Naive thymus-derived CD4-positive, alpha-beta T cell (primary cell): ENCODE measurements at regions not wholly inside any gene's neighbourhood (a gene's known extent, or its start where the extent isn't known, plus 50 kb on each side); places are given as distances from the start of the nearest gene placed in this dataset.

Source experiments
- ATAC-seq: fragments of 150-1000 bp; cut with Tn5 transposase; 2 replicates; pipeline ENCODE4 v1.10.0; 2021; ENCODE audit warnings: mild to moderate bottlenecking, moderate library complexity
- CTCF ChIA-PET: fragments of 350-600 bp; sonication (Branson Sonifier 250); formaldehyde crosslinking; loops from one replicate; lab custom pipeline; 2021; ENCODE audit warnings: antibody characterized with exemption; lab: Charles Lee
- POLR2A ChIA-PET: fragments of 350-600 bp; sonication (Branson Sonifier 250); formaldehyde crosslinking; loops from one replicate; lab custom pipeline; 2021; ENCODE audit warnings: antibody characterized with exemption, inconsistent platforms; lab: Charles Lee
- DNase-seq, 9 donors: peaks; one replicate each; pipeline versions ENCODE4 v3.0.0 to v3.0.0-alpha.2; 2020 to 2022; ENCODE audit warnings: mixed read lengths in 1 of 9
- H3K27ac ChIP-seq: one replicate; pipeline ENCODE4 v1.7.0; 2013; ENCODE audit warnings: mild to moderate bottlenecking, low read depth, low read length, moderate library complexity
- H3K27me3 ChIP-seq, 2 donors: one replicate each; pipeline ENCODE4 v1.7.0; 2013; ENCODE audit warnings: low read length in 2 of 2, mild to moderate bottlenecking in 2 of 2, moderate library complexity in 2 of 2; ENCODE audit not compliant: control insufficient read depth in 2 of 2, insufficient read depth in 2 of 2
- H3K36me3 ChIP-seq, 3 experiments: 1 replicate in 2 of 3; 2 replicates in 1 of 3; pipeline ENCODE4 v1.7.0; 2013; ENCODE audit warnings: low read length in 3 of 3, mild to moderate bottlenecking in 3 of 3, moderate library complexity in 1 of 3; ENCODE audit not compliant: insufficient read depth in 3 of 3, control insufficient read depth in 2 of 3
- H3K4me1 ChIP-seq, 2 donors: one replicate each; pipeline ENCODE4 v1.7.0; 2013; ENCODE audit warnings: low read length in 2 of 2, mild to moderate bottlenecking in 2 of 2, moderate library complexity in 1 of 2; ENCODE audit not compliant: control insufficient read depth in 2 of 2, insufficient read depth in 2 of 2
- H3K4me3 ChIP-seq: 2 replicates; pipeline ENCODE4 v1.7.0; 2013; ENCODE audit warnings: mild to moderate bottlenecking, low read length
- H3K9me3 ChIP-seq, 3 experiments: 1 replicate in 2 of 3; 2 replicates in 1 of 3; pipeline ENCODE4 v1.7.0; 2013; ENCODE audit warnings: low read length in 3 of 3; ENCODE audit not compliant: control insufficient read depth in 2 of 3
- H3K27ac Mint-ChIP-seq, 9 donors: one replicate each; pipeline ENCODE4 v1.8.0; 2020 to 2022; ENCODE audit warnings: mixed read lengths in 9 of 9, mild to moderate bottlenecking in 8 of 9, moderate library complexity in 5 of 9, inconsistent platforms in 2 of 9
- H3K27me3 Mint-ChIP-seq, 5 donors: one replicate each; pipeline ENCODE4 v1.8.0; 2021 to 2022; ENCODE audit warnings: mixed read lengths in 5 of 5, mild to moderate bottlenecking in 1 of 5
- H3K36me3 Mint-ChIP-seq, 5 donors: one replicate each; pipeline ENCODE4 v1.8.0; 2020 to 2022; ENCODE audit warnings: mixed read lengths in 5 of 5, mild to moderate bottlenecking in 3 of 5, inconsistent platforms in 1 of 5
- H3K4me1 Mint-ChIP-seq, 7 donors: one replicate each; pipeline ENCODE4 v1.8.0; 2020 to 2022; ENCODE audit warnings: mixed read lengths in 7 of 7, mild to moderate bottlenecking in 3 of 7, inconsistent platforms in 1 of 7
- H3K4me3 Mint-ChIP-seq, 10 donors: one replicate each; pipeline ENCODE4 v1.8.0; 2020 to 2022; ENCODE audit warnings: mild to moderate bottlenecking in 10 of 10, mixed read lengths in 10 of 10, moderate library complexity in 6 of 10, inconsistent platforms in 2 of 10
- H3K9me3 Mint-ChIP-seq, 11 donors: one replicate each; pipeline ENCODE4 v1.8.0; 2020 to 2022; ENCODE audit warnings: mixed read lengths in 11 of 11, mild to moderate bottlenecking in 4 of 11, inconsistent platforms in 1 of 11, moderate library complexity in 1 of 11
- intact Hi-C, 2 donors: fragments of 100-400 bp; cut with micrococcal nuclease; formaldehyde crosslinking; loops; one replicate each; pipeline ENCODE4 v1.15.1; 2023

DNA sequence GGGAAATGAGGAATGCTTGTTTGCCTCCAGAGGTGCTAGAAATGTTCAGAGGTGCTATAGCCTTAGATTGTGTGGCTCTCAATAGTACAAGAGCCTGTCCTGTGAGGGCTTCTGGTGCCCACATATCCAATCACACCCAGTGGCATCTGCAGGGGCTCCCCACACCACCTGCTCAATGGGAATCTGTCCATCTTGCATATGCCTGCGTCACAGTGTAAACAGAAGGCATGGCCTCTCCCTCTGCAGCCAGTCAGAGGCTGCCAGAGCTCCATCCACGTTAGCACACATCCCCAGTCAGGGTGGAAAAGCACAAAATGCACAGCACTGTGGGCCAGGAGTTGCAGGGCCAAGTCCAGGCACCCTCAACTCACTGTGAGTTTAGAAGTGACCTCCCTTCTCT, 113.6 kb upstream of the GRIK3 start:
- peaks cover 0 to 4% (median 0%) of the 10 kb centered on the region in 11 donors for H3K9me3 Mint-ChIP-seq
- intact Hi-C loops: no loop called here
- Histone ChIP-seq H3K27me3 (no peaks in the 10 kb centered on the region), H3K4me1 (no peaks in the 10 kb centered on the region), H3K36me3 (no peaks in the 10 kb centered on the region), H3K27ac (no peak overlapping the region), H3K9me3 (no peaks in the 10 kb centered on the region), H3K4me3 (no peak overlapping the region)
- H3K4me3 Mint-ChIP-seq: no peak overlapping the region
- H3K4me1 Mint-ChIP-seq: peaks cover 0 to 5% (median 0%) of the 10 kb centered on the region in 7 donors
- DNase-seq: no peak
- no peak overlapping the region for H3K27ac Mint-ChIP-seq
- ChIA-PET CTCF (no interaction called here), POLR2A (no interaction called here)
- H3K36me3 Mint-ChIP-seq: no peaks in the 10 kb centered on the region
- ATAC-seq: no peak
- peaks cover 0 to 23% (median 14%) of the 10 kb centered on the region in 5 donors for H3K27me3 Mint-ChIP-seq

GRCh38 chr1:37148663-37149062, 114.3 kb upstream of the GRIK3 start:
- peaks cover 0 to 23% (median 15%) of the 10 kb centered on the region in 5 donors for H3K27me3 Mint-ChIP-seq

DNA sequence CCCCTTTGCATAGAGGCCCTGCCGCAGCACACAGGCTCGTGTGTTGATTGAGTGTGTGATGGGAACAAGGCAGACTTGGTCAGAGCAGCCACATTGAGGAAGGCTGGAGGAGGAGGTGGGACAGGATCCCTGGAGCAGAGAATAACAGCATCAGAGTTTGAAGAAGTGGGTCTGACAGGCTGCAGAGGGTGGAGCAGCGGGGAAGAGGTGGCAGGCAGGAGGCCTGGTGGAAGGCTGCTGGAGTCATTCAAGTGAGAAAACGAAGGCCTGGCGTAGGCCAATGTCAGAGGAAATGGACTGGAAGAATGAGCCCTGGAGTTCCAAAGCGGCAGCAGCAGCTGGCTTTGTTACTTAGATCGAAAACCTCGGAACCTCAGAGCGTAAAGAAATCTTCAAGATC, 115.0 kb upstream of the GRIK3 start:
- H3K9me3 ChIP-seq: no peaks in the 10 kb centered on the region
- Mint-ChIP-seq H3K4me1 (peaks cover 0 to 5% (median 0%) of the 10 kb centered on the region in 7 donors), H3K36me3 (peaks cover 0 to 4% (median 0%) of the 10 kb centered on the region in 5 donors), H3K27me3 (peaks cover 0 to 27% (median 20%) of the 10 kb centered on the region in 5 donors), H3K27ac (no peak overlapping the region), H3K9me3 (peaks cover 0 to 8% (median 0%) of the 10 kb centered on the region in 11 donors), H3K4me3 (no peak overlapping the region)
- DNase-seq (no peak), ATAC-seq (no peak)
- H3K36me3 ChIP-seq: no peaks in the 10 kb centered on the region
- no peaks in the 10 kb centered on the region for H3K4me1 ChIP-seq
- no peaks in the 10 kb centered on the region for H3K27me3 ChIP-seq
- intact Hi-C loops: no loop called here
- H3K4me3 ChIP-seq: no peak overlapping the region
- ChIA-PET CTCF (no interaction called here), POLR2A (no interaction called here)
- H3K27ac ChIP-seq: no peak overlapping the region

More at GRCh38 chr1:37148663-37149062, 114.3 kb upstream of the GRIK3 start:
- ChIA-PET POLR2A (no interaction called here), CTCF (no interaction called here)
- Mint-ChIP-seq H3K4me1 (peaks cover 0 to 5% (median 0%) of the 10 kb centered on the region in 7 donors), H3K4me3 (no peak overlapping the region), H3K9me3 (peaks cover 0 to 4% (median 0%) of the 10 kb centered on the region in 11 donors), H3K36me3 (no peaks in the 10 kb centered on the region), H3K27ac (no peak overlapping the region)
- Histone ChIP-seq H3K27me3 (no peaks in the 10 kb centered on the region), H3K4me3 (no peak overlapping the region), H3K9me3 (no peaks in the 10 kb centered on the region), H3K4me1 (no peaks in the 10 kb centered on the region), H3K36me3 (no peaks in the 10 kb centered on the region), H3K27ac (no peak overlapping the region)
- no peak for ATAC-seq
- no peak for DNase-seq
- intact Hi-C loops: no loop called here

DNA sequence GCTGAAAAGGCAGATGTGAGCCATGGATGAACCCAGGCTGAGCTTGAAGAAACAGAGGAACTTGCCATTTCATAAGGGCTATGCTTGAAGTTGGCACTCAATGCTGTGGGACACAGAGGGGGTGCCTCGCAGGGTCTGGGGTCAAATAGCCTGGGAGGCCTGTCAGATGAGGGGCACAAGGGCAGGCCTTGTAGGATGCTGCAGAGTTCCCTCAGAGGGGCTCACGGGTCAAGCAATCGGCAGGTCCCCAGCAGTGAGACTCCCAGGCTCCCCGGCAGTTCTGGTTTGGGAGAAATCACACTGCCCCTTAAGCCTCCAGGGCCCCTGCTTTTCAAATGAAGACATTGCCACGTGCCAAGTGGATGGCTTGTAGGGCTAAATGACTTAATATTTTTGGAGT, 116.7 kb upstream of the GRIK3 start:
- DNase-seq (no peak), ATAC-seq (no peak)
- Histone ChIP-seq H3K4me1 (no peaks in the 10 kb centered on the region), H3K4me3 (no peak overlapping the region), H3K36me3 (no peaks in the 10 kb centered on the region), H3K27me3 (no peaks in the 10 kb centered on the region), H3K27ac (no peak overlapping the region), H3K9me3 (no peaks in the 10 kb centered on the region)
- H3K36me3 Mint-ChIP-seq: peaks cover 0 to 4% (median 0%) of the 10 kb centered on the region in 5 donors
- H3K9me3 Mint-ChIP-seq: peaks cover 0 to 17% (median 2%) of the 10 kb centered on the region in 11 donors
- peaks cover 0 to 5% (median 0%) of the 10 kb centered on the region in 7 donors for H3K4me1 Mint-ChIP-seq
- ChIA-PET CTCF (no interaction called here), POLR2A (no interaction called here)
- H3K27ac Mint-ChIP-seq: no peak overlapping the region
- H3K4me3 Mint-ChIP-seq: no peak overlapping the region
- peaks cover 0 to 38% (median 30%) of the 10 kb centered on the region in 5 donors for H3K27me3 Mint-ChIP-seq
- intact Hi-C loops: no loop called here

DNA sequence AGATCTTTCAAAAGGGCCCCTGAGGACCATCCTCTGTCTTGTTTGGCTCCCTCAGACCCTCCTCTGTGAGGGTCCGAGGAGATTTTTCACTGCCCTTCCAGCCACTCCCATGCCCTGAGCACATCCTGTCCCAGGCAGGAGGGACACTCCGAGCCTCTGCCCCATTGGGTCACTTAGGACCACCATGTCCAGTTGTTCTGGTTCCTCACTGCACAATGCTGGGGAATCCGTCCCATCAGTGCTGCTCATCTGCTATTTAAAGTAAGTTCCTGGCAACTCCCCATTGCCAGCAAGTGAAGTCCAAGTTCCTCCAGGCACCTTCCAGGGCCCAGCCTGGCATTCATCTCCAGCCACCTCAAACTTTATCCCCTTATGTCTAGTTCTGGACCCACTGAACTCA, 117.5 kb upstream of the GRIK3 start:
- no peak for DNase-seq
- no peak overlapping the region for H3K27ac ChIP-seq
- no peaks in the 10 kb centered on the region for H3K36me3 ChIP-seq
- H3K36me3 Mint-ChIP-seq: peaks cover 0 to 4% (median 0%) of the 10 kb centered on the region in 5 donors
- peaks cover 0 to 21% (median 3%) of the 10 kb centered on the region in 11 donors for H3K9me3 Mint-ChIP-seq
- ChIA-PET POLR2A (no interaction called here), CTCF (no interaction called here)
- H3K27me3 Mint-ChIP-seq: peaks cover 0 to 39% (median 25%) of the 10 kb centered on the region in 5 donors
- H3K9me3 ChIP-seq: no peaks in the 10 kb centered on the region
- H3K4me3 Mint-ChIP-seq: no peak overlapping the region
- H3K27me3 ChIP-seq: no peaks in the 10 kb centered on the region
- no peak overlapping the region for H3K4me3 ChIP-seq
- H3K27ac Mint-ChIP-seq: no peak overlapping the region
- H3K4me1 ChIP-seq: no peaks in the 10 kb centered on the region
- intact Hi-C loops: no loop called here
- H3K4me1 Mint-ChIP-seq: peaks cover 0 to 5% (median 0%) of the 10 kb centered on the region in 7 donors
- no peak for ATAC-seq

DNA sequence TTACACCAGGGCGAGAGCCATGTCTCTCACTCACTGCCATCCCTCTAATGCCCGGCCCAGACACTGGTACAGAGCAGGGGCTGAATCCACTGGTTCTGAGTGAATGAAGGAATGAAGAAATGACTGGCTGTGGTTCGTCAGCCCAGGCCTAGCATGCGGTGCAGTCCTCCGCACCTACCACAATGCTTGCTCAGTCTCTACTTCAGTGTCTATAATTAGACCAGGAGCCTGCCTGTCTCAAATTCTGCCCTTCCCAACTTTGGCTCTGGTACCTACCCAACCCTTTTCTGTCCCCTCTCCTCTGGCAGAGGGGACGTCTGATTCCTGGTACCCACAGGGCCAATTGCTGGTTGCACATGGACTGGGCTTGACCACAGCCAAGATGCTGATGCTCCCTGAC, 118.2 kb upstream of the GRIK3 start:
- H3K9me3 Mint-ChIP-seq: peaks cover 0 to 21% (median 3%) of the 10 kb centered on the region in 11 donors
- Histone ChIP-seq H3K27ac (no peak overlapping the region), H3K4me3 (no peak overlapping the region), H3K27me3 (no peaks in the 10 kb centered on the region), H3K9me3 (no peaks in the 10 kb centered on the region), H3K4me1 (no peaks in the 10 kb centered on the region), H3K36me3 (no peaks in the 10 kb centered on the region)
- DNase-seq (no peak), ATAC-seq (no peak)
- no peak overlapping the region for H3K27ac Mint-ChIP-seq
- CTCF ChIA-PET: no interaction called here
- H3K36me3 Mint-ChIP-seq: peaks cover 0 to 4% (median 0%) of the 10 kb centered on the region in 5 donors
- POLR2A ChIA-PET: no interaction called here
- peaks cover 0 to 35% (median 24%) of the 10 kb centered on the region in 5 donors for H3K27me3 Mint-ChIP-seq
- H3K4me1 Mint-ChIP-seq: peaks cover 0 to 5% (median 0%) of the 10 kb centered on the region in 7 donors
- H3K4me3 Mint-ChIP-seq: no peak overlapping the region
- intact Hi-C loops: no loop called here
